OCI-LY1 (cell line): ENCODE measurements at regions not wholly inside any gene's neighbourhood (a gene's known extent, or its start where the extent isn't known, plus 50 kb on each side); places are given as distances from the start of the nearest gene placed in this dataset.

Source experiments
- H2AFZ ChIP-seq: fragments of 200-600 bp; sonication (generic), shearing (Covaris generic); 2 replicates; pipeline ENCODE4 v1.6.0; 2014; ENCODE audit warnings: antibody characterized with exemption, mild to moderate bottlenecking, low read length
- H3F3A ChIP-seq: fragments of 200-600 bp; sonication (generic), shearing (Covaris generic); 2 replicates; pipeline ENCODE4 v1.6.0; 2014; ENCODE audit warnings: mild to moderate bottlenecking, antibody characterized with exemption, low read length, moderate library complexity; ENCODE audit not compliant: insufficient read depth
- H3K27ac ChIP-seq: fragments of 200-600 bp; sonication (generic); 2 replicates; pipeline ENCODE4 v1.5.1; 2014; ENCODE audit warnings: low read length, mixed run types, mild to moderate bottlenecking, low read depth; ENCODE audit not compliant: poor library complexity, severe bottlenecking
- H3K27me3 ChIP-seq: fragments of 200-600 bp; sonication (generic); 2 replicates; pipeline ENCODE4 v1.6.0; 2014; ENCODE audit warnings: antibody characterized with exemption, mild to moderate bottlenecking, low read length, moderate library complexity; ENCODE audit not compliant: insufficient read depth
- H3K36me3 ChIP-seq: fragments of 200-600 bp; sonication (generic); 2 replicates; pipeline ENCODE4 v1.6.1; 2014; ENCODE audit warnings: mild to moderate bottlenecking, antibody characterized with exemption, low read length, moderate library complexity, mixed read lengths; ENCODE audit not compliant: insufficient read depth
- H3K4me1 ChIP-seq: fragments of 200-600 bp; sonication (generic); 2 replicates; pipeline ENCODE4 v1.5.1; 2014; ENCODE audit warnings: mild to moderate bottlenecking, low read length, moderate library complexity; ENCODE audit not compliant: insufficient read depth, severe bottlenecking
- H3K4me2 ChIP-seq: fragments of 200-600 bp; sonication (generic), shearing (Covaris generic); 2 replicates; pipeline ENCODE4 v1.6.1; 2014; ENCODE audit warnings: low read length
- H3K4me3 ChIP-seq: fragments of 200-600 bp; sonication (generic); 2 replicates; pipeline ENCODE4 v1.5.1; 2014; ENCODE audit warnings: low read length, low read depth, mild to moderate bottlenecking, mixed read lengths; ENCODE audit not compliant: poor library complexity, severe bottlenecking
- H3K79me2 ChIP-seq: fragments of 200-600 bp; shearing (Covaris generic); 2 replicates; pipeline ENCODE4 v1.6.1; 2016; ENCODE audit warnings: mixed run types, low read length, mixed read lengths; ENCODE audit not compliant: insufficient read depth
- H3K9ac ChIP-seq: fragments of 200-600 bp; sonication (generic), shearing (Covaris generic); 2 replicates; pipeline ENCODE4 v1.6.1; 2014; ENCODE audit warnings: mild to moderate bottlenecking, low read length, mixed read lengths
- H3K9me2 ChIP-seq: fragments of 200-600 bp; sonication (generic), shearing (Covaris generic); 2 replicates; pipeline ENCODE4 v1.6.1; 2014; ENCODE audit warnings: low read depth, mild to moderate bottlenecking, low read length, mixed read lengths
- H3K9me3 ChIP-seq: fragments of 200-600 bp; shearing (Covaris generic); 2 replicates; pipeline ENCODE4 v1.6.1; 2014; ENCODE audit warnings: low read length, mixed read lengths
- H4K20me1 ChIP-seq: fragments of 200-600 bp; sonication (generic), shearing (Covaris generic); 2 replicates; pipeline ENCODE4 v1.6.0; 2016; ENCODE audit warnings: mild to moderate bottlenecking, low read length; ENCODE audit not compliant: insufficient read depth
- EZH2 ChIP-seq: fragments of 200-600 bp; sonication (generic), shearing (Covaris generic); IDR thresholded peaks from 2 replicates; pipeline ENCODE4 v1.8.0; 2017; ENCODE audit warnings: borderline replicate concordance, mixed run types, mild to moderate bottlenecking, antibody characterized with exemption, low read length, moderate library complexity, mixed read lengths
- TF ChIP-seq, protein P1 (sequence below): fragments of 200-600 bp; sonication (generic), shearing (Covaris generic); IDR thresholded peaks from 2 replicates; pipeline ENCODE4 v1.5.1; 2017; ENCODE audit warnings: mild to moderate bottlenecking, antibody characterized with exemption, low read length, moderate library complexity, mixed read lengths

GRCh38 chr5:29885595-29885994 is 1307.9 kb upstream of the CDH6 start:
- H3K9me3 ChIP-seq = no peaks in the 10 kb centered on the region
- H3K4me2 ChIP-seq = no peak overlapping the region
- no peaks in the 10 kb centered on the region for H3K4me1 ChIP-seq
- no peaks in the 10 kb centered on the region for H3K79me2 ChIP-seq
- H3K36me3 ChIP-seq = no peaks in the 10 kb centered on the region
- H3K9ac ChIP-seq = no peak overlapping the region
- TF ChIP-seq, protein P1, sequence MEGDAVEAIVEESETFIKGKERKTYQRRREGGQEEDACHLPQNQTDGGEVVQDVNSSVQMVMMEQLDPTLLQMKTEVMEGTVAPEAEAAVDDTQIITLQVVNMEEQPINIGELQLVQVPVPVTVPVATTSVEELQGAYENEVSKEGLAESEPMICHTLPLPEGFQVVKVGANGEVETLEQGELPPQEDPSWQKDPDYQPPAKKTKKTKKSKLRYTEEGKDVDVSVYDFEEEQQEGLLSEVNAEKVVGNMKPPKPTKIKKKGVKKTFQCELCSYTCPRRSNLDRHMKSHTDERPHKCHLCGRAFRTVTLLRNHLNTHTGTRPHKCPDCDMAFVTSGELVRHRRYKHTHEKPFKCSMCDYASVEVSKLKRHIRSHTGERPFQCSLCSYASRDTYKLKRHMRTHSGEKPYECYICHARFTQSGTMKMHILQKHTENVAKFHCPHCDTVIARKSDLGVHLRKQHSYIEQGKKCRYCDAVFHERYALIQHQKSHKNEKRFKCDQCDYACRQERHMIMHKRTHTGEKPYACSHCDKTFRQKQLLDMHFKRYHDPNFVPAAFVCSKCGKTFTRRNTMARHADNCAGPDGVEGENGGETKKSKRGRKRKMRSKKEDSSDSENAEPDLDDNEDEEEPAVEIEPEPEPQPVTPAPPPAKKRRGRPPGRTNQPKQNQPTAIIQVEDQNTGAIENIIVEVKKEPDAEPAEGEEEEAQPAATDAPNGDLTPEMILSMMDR = no peak
- no peak for TF ChIP-seq EZH2
- no peak overlapping the region for H3K4me3 ChIP-seq
- no peaks in the 10 kb centered on the region for H4K20me1 ChIP-seq
- no peak overlapping the region for H2AFZ ChIP-seq
- no peaks in the 10 kb centered on the region for H3K27me3 ChIP-seq
- H3K27ac ChIP-seq = no peak overlapping the region
- no peaks in the 10 kb centered on the region for H3K9me2 ChIP-seq
- no peaks in the 10 kb centered on the region for H3F3A ChIP-seq

GRCh38 chr5:29882036-29882435 is 1311.5 kb upstream of the CDH6 start:
- H3K9ac ChIP-seq = no peak overlapping the region
- no peaks in the 10 kb centered on the region for H3K9me3 ChIP-seq
- H3K27me3 ChIP-seq = no peaks in the 10 kb centered on the region
- H3K36me3 ChIP-seq = no peaks in the 10 kb centered on the region
- no peaks in the 10 kb centered on the region for H3K4me1 ChIP-seq
- H3K27ac ChIP-seq = no peak overlapping the region
- no peaks in the 10 kb centered on the region for H3K9me2 ChIP-seq
- H3K4me3 ChIP-seq = no peak overlapping the region
- TF ChIP-seq EZH2 = no peak
- TF ChIP-seq, protein P1 = no peak
- no peak overlapping the region for H2AFZ ChIP-seq
- H3K4me2 ChIP-seq = no peak overlapping the region
- no peaks in the 10 kb centered on the region for H3F3A ChIP-seq
- H3K79me2 ChIP-seq = no peaks in the 10 kb centered on the region
- no peaks in the 10 kb centered on the region for H4K20me1 ChIP-seq

DNA sequence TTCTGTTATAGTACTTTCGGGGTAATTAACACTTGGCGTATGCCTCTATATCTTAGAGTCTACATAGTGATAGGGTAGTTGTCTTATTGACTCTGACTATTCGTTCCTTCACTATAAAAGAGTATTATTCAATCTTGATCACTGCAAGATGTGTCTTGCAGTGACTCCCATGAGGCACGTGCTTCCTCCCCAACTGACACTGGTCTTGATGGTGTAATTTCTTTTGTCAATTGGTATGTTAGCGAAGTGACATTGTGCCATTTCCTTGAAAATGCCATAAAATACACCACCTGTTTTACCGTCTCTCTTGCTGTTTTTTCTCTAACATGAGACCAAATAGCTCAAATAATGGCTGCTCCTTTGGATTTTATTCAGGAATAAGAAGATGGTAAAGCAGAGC is 1314.1 kb upstream of the CDH6 start:
- TF ChIP-seq EZH2 = no peak
- TF ChIP-seq, protein P1 = no peak
- no peaks in the 10 kb centered on the region for H3K4me1 ChIP-seq
- H3K9me3 ChIP-seq = no peaks in the 10 kb centered on the region
- H3K27ac ChIP-seq = no peak overlapping the region
- no peaks in the 10 kb centered on the region for H3K79me2 ChIP-seq
- H3K4me2 ChIP-seq = no peak overlapping the region
- H2AFZ ChIP-seq = no peak overlapping the region
- H3K4me3 ChIP-seq = no peak overlapping the region
- H3K27me3 ChIP-seq = no peaks in the 10 kb centered on the region
- no peak overlapping the region for H3K9ac ChIP-seq
- H4K20me1 ChIP-seq = no peaks in the 10 kb centered on the region
- H3K36me3 ChIP-seq = no peaks in the 10 kb centered on the region
- H3K9me2 ChIP-seq = no peaks in the 10 kb centered on the region
- H3F3A ChIP-seq = no peaks in the 10 kb centered on the region
